HEK293 (cell line): ENCODE measurements at regions not wholly inside any gene's neighbourhood (a gene's known extent, or its start where the extent isn't known, plus 50 kb on each side); places are given as distances from the start of the nearest gene placed in this dataset.

Source experiments
- CTCF ChIA-PET: fragments of 350-600 bp; formaldehyde crosslinking; extraction: SDS; loops from one replicate; lab custom pipeline; 2021; ENCODE audit warnings: antibody characterized with exemption; lab: Yijun Ruan, JAX
- POLR2A ChIA-PET: fragments of 300-600 bp; formaldehyde crosslinking; extraction: SDS; loops from one replicate; lab custom pipeline; 2020; ENCODE audit warnings: antibody characterized with exemption, inconsistent platforms; lab: Yijun Ruan, JAX
- H3K27ac ChIP-seq: fragments of 200-500 bp; sonication (Bioruptor generic); 2 replicates; pipeline ENCODE4 v1.5.1; 2014; ENCODE audit warnings: low read depth, low read length, control low read depth, inconsistent platforms; ENCODE audit errors: extremely low read depth
- H3K36me3 ChIP-seq, 2 experiments: fragments of 200-500 bp in 1 of 2; sonication (Bioruptor generic) in 1 of 2; 1 replicate in 1 of 2; 2 replicates in 1 of 2; pipeline ENCODE4 v1.5.1; 2014 to 2017; ENCODE audit warnings: inconsistent platforms in 2 of 2, low read length in 2 of 2; ENCODE audit not compliant: control insufficient read depth in 2 of 2, insufficient read depth in 1 of 2
- H3K4me1 ChIP-seq: fragments of 200-500 bp; sonication (Bioruptor generic); 2 replicates; pipeline ENCODE4 v1.5.1; 2014; ENCODE audit warnings: mild to moderate bottlenecking, low read length, inconsistent platforms; ENCODE audit not compliant: control insufficient read depth, insufficient read depth
- H3K4me3 ChIP-seq: 2 replicates; pipeline ENCODE4 v1.5.1; 2011; ENCODE audit warnings: low read depth, mild to moderate bottlenecking, control low read depth, low read length, moderate library complexity
- H3K9me3 ChIP-seq: fragments of 200-500 bp; sonication (Bioruptor generic); 2 replicates; pipeline ENCODE4 v1.5.1; 2014; ENCODE audit warnings: low read depth, low read length, inconsistent platforms; ENCODE audit not compliant: control insufficient read depth, insufficient read depth
- FEZF1 ChIP-seq: fragments of 450-650 bp; formaldehyde crosslinking; IDR thresholded peaks from 2 replicates; pipeline ENCODE4 v1.5.1; 2016; ENCODE audit warnings: missing biosample characterization, missing genetic modification characterization
- HOXA7 ChIP-seq: sonication (generic); formaldehyde crosslinking; IDR thresholded peaks from 2 replicates; pipeline ENCODE4 v1.8.1; 2022; ENCODE audit warnings: missing genetic modification reagents, borderline replicate concordance
- HOXC10 ChIP-seq: sonication (generic); formaldehyde crosslinking; IDR thresholded peaks from 2 replicates; pipeline ENCODE4 v1.8.1; 2023; ENCODE audit warnings: mild to moderate bottlenecking, missing genetic modification reagents
- KLF17 ChIP-seq: fragments of 450-650 bp; formaldehyde crosslinking; IDR thresholded peaks from 2 replicates; pipeline ENCODE4 v1.5.1; 2016; ENCODE audit warnings: missing biosample characterization, missing genetic modification characterization
- MYNN ChIP-seq: fragments of 450-650 bp; formaldehyde crosslinking; IDR thresholded peaks from 2 replicates; pipeline ENCODE4 v1.5.1; 2016; ENCODE audit warnings: missing biosample characterization, missing genetic modification characterization, borderline replicate concordance
- OVOL3 ChIP-seq: fragments of 450-650 bp; formaldehyde crosslinking; IDR thresholded peaks from 2 replicates; pipeline ENCODE4 v1.5.1; 2016; ENCODE audit warnings: missing biosample characterization, missing genetic modification characterization
- SP3 ChIP-seq: fragments of 450-650 bp; formaldehyde crosslinking; IDR thresholded peaks from 2 replicates; pipeline ENCODE4 v1.5.1; 2016; ENCODE audit warnings: missing biosample characterization, missing genetic modification characterization
- TCF7L2 ChIP-seq: IDR thresholded peaks from 2 replicates; pipeline ENCODE4 v1.6.1; 2011; ENCODE audit warnings: low read depth, mild to moderate bottlenecking, inconsistent platforms, low read length, moderate library complexity, borderline replicate concordance
- YY2 ChIP-seq: fragments of 450-650 bp; formaldehyde crosslinking; IDR thresholded peaks from 2 replicates; pipeline ENCODE4 v1.5.1; 2016; ENCODE audit warnings: missing biosample characterization, missing genetic modification characterization
- ZBTB7A ChIP-seq: fragments of 450-650 bp; formaldehyde crosslinking; IDR thresholded peaks from 2 replicates; pipeline ENCODE4 v1.5.1; 2016; ENCODE audit warnings: low read depth, missing biosample characterization, missing genetic modification characterization
- ZFP37 ChIP-seq: fragments of 450-650 bp; formaldehyde crosslinking; IDR thresholded peaks from 2 replicates; pipeline ENCODE4 v1.5.1; 2016; ENCODE audit warnings: missing biosample characterization, missing genetic modification characterization
- ZFP69B ChIP-seq: fragments of 450-650 bp; formaldehyde crosslinking; IDR thresholded peaks from 2 replicates; pipeline ENCODE4 v1.5.1; 2016; ENCODE audit warnings: missing biosample characterization, missing genetic modification characterization
- ZNF121 ChIP-seq: fragments of 450-650 bp; formaldehyde crosslinking; IDR thresholded peaks from 2 replicates; pipeline ENCODE4 v1.5.1; 2016; ENCODE audit warnings: missing biosample characterization, missing genetic modification characterization
- ZNF239 ChIP-seq: fragments of 450-650 bp; formaldehyde crosslinking; IDR thresholded peaks from 2 replicates; pipeline ENCODE4 v1.5.1; 2016; ENCODE audit warnings: missing biosample characterization, missing genetic modification characterization
- ZNF311 ChIP-seq: fragments of 450-650 bp; formaldehyde crosslinking; IDR thresholded peaks from 2 replicates; pipeline ENCODE4 v1.5.1; 2017; ENCODE audit warnings: missing biosample characterization, missing genetic modification characterization, borderline replicate concordance
- ZNF366 ChIP-seq: fragments of 450-650 bp; formaldehyde crosslinking; conservative IDR thresholded peaks from 2 replicates; pipeline ENCODE4 v1.5.1; 2016; ENCODE audit warnings: missing biosample characterization, missing genetic modification characterization
- ZNF398 ChIP-seq: fragments of 450-650 bp; formaldehyde crosslinking; IDR thresholded peaks from 2 replicates; pipeline ENCODE4 v1.5.1; 2017; ENCODE audit warnings: missing biosample characterization, missing genetic modification characterization
- ZNF473 ChIP-seq: fragments of 450-650 bp; formaldehyde crosslinking; IDR thresholded peaks from 2 replicates; pipeline ENCODE4 v1.5.1; 2017; ENCODE audit warnings: missing biosample characterization, missing genetic modification characterization
- ZNF621 ChIP-seq: fragments of 450-650 bp; formaldehyde crosslinking; IDR thresholded peaks from 2 replicates; pipeline ENCODE4 v1.5.1; 2017; ENCODE audit warnings: missing biosample characterization, missing genetic modification characterization
- ZNF654 ChIP-seq: fragments of 450-650 bp; formaldehyde crosslinking; IDR thresholded peaks from 2 replicates; pipeline ENCODE4 v1.5.1; 2016; ENCODE audit warnings: low read depth, missing biosample characterization, missing genetic modification characterization
- ZNF707 ChIP-seq: fragments of 450-650 bp; formaldehyde crosslinking; IDR thresholded peaks from 2 replicates; pipeline ENCODE4 v1.5.1; 2016; ENCODE audit warnings: missing biosample characterization, missing genetic modification characterization
- ZNF791 ChIP-seq: fragments of 450-650 bp; formaldehyde crosslinking; IDR thresholded peaks from 2 replicates; pipeline ENCODE4 v1.5.1; 2016; ENCODE audit warnings: missing biosample characterization, missing genetic modification characterization
- ZSCAN30 ChIP-seq: fragments of 450-650 bp; IDR thresholded peaks from 2 replicates; pipeline ENCODE4 v1.5.1; 2018; ENCODE audit warnings: missing biosample characterization, mild to moderate bottlenecking, missing genetic modification characterization, moderate library complexity

- TF ChIP-seq TCF7L2 (no peak), ZNF621 (tag by site-specific recombination) (no peak), ZNF473 (no peak)
- H3K4me1 ChIP-seq, result no peaks in the 10 kb centered on the region
- no peaks in the 10 kb centered on the region for H3K36me3 ChIP-seq
- H3K4me3 ChIP-seq, result no peak overlapping the region
- H3K9me3 ChIP-seq, result no peaks in the 10 kb centered on the region
- POLR2A ChIA-PET, result no interaction called here
- CTCF ChIA-PET, result no interaction called here
- H3K27ac ChIP-seq, result no peak overlapping the region
These were observed 191.2 kb downstream of the ZNF330 start for GRCh38 chr4:141411936-141412335.

GRCh38 chr4:141413366-141413765 lies 192.7 kb downstream of the ZNF330 start:
- Histone ChIP-seq H3K27ac (no peak overlapping the region), H3K36me3 (no peaks in the 10 kb centered on the region), H3K4me3 (no peak overlapping the region), H3K9me3 (no peaks in the 10 kb centered on the region), H3K4me1 (no peaks in the 10 kb centered on the region)
- TF ChIP-seq ZNF311 (tag by site-specific recombination) (no peak), OVOL3 (tag by site-specific recombination) (no peak), ZNF791 (tag by site-specific recombination) (no peak), ZNF707 (tag by site-specific recombination) (no peak), ZNF398 (tag by site-specific recombination) (no peak), FEZF1 (tag by site-specific recombination) (no peak), ZFP69B (tag by site-specific recombination) (no peak), ZNF121 (tag by site-specific recombination) (no peak), ZNF366 (tag by site-specific recombination) (no peak), ZNF621 (tag by site-specific recombination) (no peak), SP3 (no peak), ZFP37 (tag by site-specific recombination) (no peak), HOXA7 (CRISPR knock-in tag) (no peak), MYNN (no peak), ZNF239 (tag by site-specific recombination) (no peak), KLF17 (tag by site-specific recombination) (no peak)
- POLR2A ChIA-PET, result no interaction called here
- CTCF ChIA-PET, result interaction anchor here (0.7 kb wide), 1 partner anchor 19 kb away, joined by 3 read pairs; no protein-coding TSS in a partner anchor

- Histone ChIP-seq H3K4me1 (no peaks in the 10 kb centered on the region), H3K36me3 (no peaks in the 10 kb centered on the region), H3K4me3 (no peak overlapping the region), H3K27ac (no peak overlapping the region), H3K9me3 (no peaks in the 10 kb centered on the region)
- POLR2A ChIA-PET, result no interaction called here
- TF ChIP-seq ZSCAN30 (tag by site-specific recombination), result no peak
- no peak for TF ChIP-seq ZNF654
- TF ChIP-seq ZBTB7A (tag by site-specific recombination), result no peak
- TF ChIP-seq HOXC10 (CRISPR knock-in tag), result no peak
- no peak for TF ChIP-seq YY2 (tag by site-specific recombination)
- CTCF ChIA-PET, result no interaction called here
These were observed 195.0 kb downstream of the ZNF330 start for GRCh38 chr4:141415651-141416050.
